PC-3 (cell line): ENCODE measurements at regions not wholly inside any gene's neighbourhood (a gene's known extent, or its start where the extent isn't known, plus 50 kb on each side); places are given as distances from the start of the nearest gene placed in this dataset.

Experiments
- ATAC-seq: fragments of 200-7000 bp; cut with Tn5 transposase; 2 replicates; pipeline ENCODE4 v1.9.1; 2020; ENCODE audit warnings: mild to moderate bottlenecking, moderate library complexity
- BruUV-seq: library from RNA; stranded (reverse); fragments of 400-500 nt; replicated peaks from 2 replicates; lab custom pipeline; 2021; lab: Mats Ljungman, UMichigan
- CTCF ChIA-PET: fragments of 300-600 bp; sonication (Branson Sonifier 250); formaldehyde crosslinking; loops from one replicate; lab custom pipeline; 2022; ENCODE audit warnings: antibody characterized with exemption; lab: Charles Lee
- POLR2A ChIA-PET: fragments of 300-600 bp; sonication (Branson Sonifier 250); formaldehyde crosslinking; loops from one replicate; lab custom pipeline; 2022; ENCODE audit warnings: antibody characterized with exemption; ENCODE audit not compliant: unreplicated experiment; lab: Charles Lee
- DNase-seq: peaks from one replicate; pipeline ENCODE4 v3.0.0-alpha.2; 2015
- H2AFZ ChIP-seq: fragments of 300-600 bp; sonication (generic); 2 replicates; pipeline ENCODE4 v1.6.0; 2016; ENCODE audit warnings: antibody characterized with exemption, low read length
- H3F3A ChIP-seq: fragments of 300-600 bp; sonication (generic); one replicate; pipeline ENCODE4 v1.6.0; 2017; ENCODE audit warnings: antibody characterized with exemption, low read length, control low read depth, mild to moderate bottlenecking; ENCODE audit not compliant: unreplicated experiment
- H3K27ac ChIP-seq: fragments of 300-600 bp; sonication (generic); 2 replicates; pipeline ENCODE4 v1.5.1; 2016; ENCODE audit warnings: mild to moderate bottlenecking, low read length
- H3K27me3 ChIP-seq: fragments of 300-600 bp; sonication (generic); 2 replicates; pipeline ENCODE4 v1.6.1; 2016; ENCODE audit warnings: low read length, mixed read lengths
- H3K36me3 ChIP-seq: fragments of 300-600 bp; sonication (generic); 2 replicates; pipeline ENCODE4 v1.6.1; 2016; ENCODE audit warnings: low read depth, mixed run types, low read length, mixed read lengths
- H3K4me1 ChIP-seq: fragments of 300-600 bp; sonication (generic); 2 replicates; pipeline ENCODE4 v1.5.1; 2016; ENCODE audit warnings: low read length; ENCODE audit not compliant: insufficient read depth
- H3K4me2 ChIP-seq: fragments of 300-600 bp; sonication (generic); 2 replicates; pipeline ENCODE4 v1.6.0; 2016; ENCODE audit warnings: low read length
- H3K4me3 ChIP-seq: fragments of 300-600 bp; sonication (generic); 2 replicates; pipeline ENCODE4 v1.5.1; 2016; ENCODE audit warnings: mild to moderate bottlenecking, low read length, mixed read lengths
- H3K79me2 ChIP-seq: fragments of 300-600 bp; sonication (generic); 2 replicates; pipeline ENCODE4 v1.6.1; 2017; ENCODE audit warnings: low read length, mixed read lengths
- H3K9ac ChIP-seq: fragments of 300-600 bp; sonication (generic); 2 replicates; pipeline ENCODE4 v1.6.0; 2016; ENCODE audit warnings: mild to moderate bottlenecking, low read length
- H3K9me2 ChIP-seq: fragments of 300-600 bp; sonication (generic); replicated peaks from 2 replicates; pipeline ENCODE4 v1.6.1; 2016; ENCODE audit warnings: mixed run types, low read length, mixed read lengths
- H3K9me3 ChIP-seq: fragments of 300-600 bp; sonication (generic); 2 replicates; pipeline ENCODE4 v1.6.1; 2016; ENCODE audit warnings: low read length, mixed read lengths
- H4K20me1 ChIP-seq: fragments of 300-600 bp; sonication (generic); 2 replicates; pipeline ENCODE4 v1.6.1; 2016; ENCODE audit warnings: low read length, mixed read lengths
- CTCF ChIP-seq: fragments of 300-600 bp; sonication (generic); conservative IDR thresholded peaks from 2 replicates; pipeline ENCODE4 v1.5.1; 2017; ENCODE audit warnings: antibody characterized with exemption, low read depth, mild to moderate bottlenecking, low read length
- EZH2 ChIP-seq: fragments of 300-600 bp; sonication (generic); IDR thresholded peaks from one replicate; pipeline ENCODE4 v1.6.1; 2017; ENCODE audit warnings: antibody characterized with exemption, mild to moderate bottlenecking, low read length; ENCODE audit not compliant: unreplicated experiment
- EZH2phosphoT487 ChIP-seq: fragments of 300-600 bp; sonication (generic); IDR thresholded peaks from 2 replicates; pipeline ENCODE4 v1.6.1; 2018; ENCODE audit warnings: mild to moderate bottlenecking, antibody characterized with exemption, low read length, borderline replicate concordance
- intact Hi-C: fragments of 100-400 bp; cut with micrococcal nuclease; formaldehyde crosslinking; loops from 2 replicates; pipeline ENCODE4 v1.9.0; 2023

GRCh38 chr18:27715751-27716150 lies 461.2 kb downstream of the CDH2 start:
- Histone ChIP-seq H3K4me3 (no peak overlapping the region), H3K4me1 (no peaks in the 10 kb centered on the region), H3K9me3 (no peaks in the 10 kb centered on the region), H3K4me2 (no peak overlapping the region), H3F3A (no peaks in the 10 kb centered on the region), H3K9ac (no peak overlapping the region), H2AFZ (no peak overlapping the region), H3K9me2 (no peaks in the 10 kb centered on the region), H3K27me3 (no peaks in the 10 kb centered on the region), H3K27ac (no peak overlapping the region), H3K79me2 (no peaks in the 10 kb centered on the region), H4K20me1 (no peaks in the 10 kb centered on the region), H3K36me3 (no peaks in the 10 kb centered on the region)
- no peak for TF ChIP-seq CTCF
- no peak for TF ChIP-seq EZH2phosphoT487
- TF ChIP-seq EZH2 = no peak
- DNase-seq (no peak), ATAC-seq (no peak)
- POLR2A ChIA-PET = no interaction called here
- intact Hi-C loops = no loop called here
- CTCF ChIA-PET = no interaction called here
- no TSS peak for BruUV-seq

DNA sequence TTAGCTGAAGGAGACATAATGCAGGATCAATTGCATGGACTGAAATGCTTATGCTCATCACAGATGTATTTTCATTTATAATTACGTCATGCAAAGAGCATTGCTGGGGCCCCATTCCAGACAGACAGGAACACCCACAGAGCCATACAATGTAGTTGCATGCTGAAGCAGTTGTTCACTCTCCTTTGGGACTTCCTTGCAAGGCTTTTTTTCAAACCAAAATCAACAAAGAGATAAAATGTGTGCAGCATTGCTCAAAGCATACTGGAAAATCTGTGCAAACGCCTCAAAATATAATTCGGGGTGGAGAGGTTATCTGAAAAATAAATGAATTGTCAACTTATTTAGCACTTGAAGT lies 463.2 kb downstream of the CDH2 start:
- no peaks in the 10 kb centered on the region for H3K4me1 ChIP-seq
- ChIA-PET POLR2A (no interaction called here), CTCF (no interaction called here)
- no peak overlapping the region for H3K4me3 ChIP-seq
- H3K9ac ChIP-seq = no peak overlapping the region
- no peak for DNase-seq
- ATAC-seq = no peak
- no peak overlapping the region for H3K4me2 ChIP-seq
- no peaks in the 10 kb centered on the region for H3K9me3 ChIP-seq
- intact Hi-C loops = no loop called here
- BruUV-seq = no TSS peak
- H3K27ac ChIP-seq = no peak overlapping the region
- H2AFZ ChIP-seq = no peak overlapping the region
- no peaks in the 10 kb centered on the region for H3K36me3 ChIP-seq
- no peaks in the 10 kb centered on the region for H3K79me2 ChIP-seq
- no peaks in the 10 kb centered on the region for H3K9me2 ChIP-seq
- no peaks in the 10 kb centered on the region for H4K20me1 ChIP-seq
- no peaks in the 10 kb centered on the region for H3K27me3 ChIP-seq
- TF ChIP-seq EZH2 (no peak), EZH2phosphoT487 (no peak), CTCF (no peak)
- H3F3A ChIP-seq = no peaks in the 10 kb centered on the region

DNA sequence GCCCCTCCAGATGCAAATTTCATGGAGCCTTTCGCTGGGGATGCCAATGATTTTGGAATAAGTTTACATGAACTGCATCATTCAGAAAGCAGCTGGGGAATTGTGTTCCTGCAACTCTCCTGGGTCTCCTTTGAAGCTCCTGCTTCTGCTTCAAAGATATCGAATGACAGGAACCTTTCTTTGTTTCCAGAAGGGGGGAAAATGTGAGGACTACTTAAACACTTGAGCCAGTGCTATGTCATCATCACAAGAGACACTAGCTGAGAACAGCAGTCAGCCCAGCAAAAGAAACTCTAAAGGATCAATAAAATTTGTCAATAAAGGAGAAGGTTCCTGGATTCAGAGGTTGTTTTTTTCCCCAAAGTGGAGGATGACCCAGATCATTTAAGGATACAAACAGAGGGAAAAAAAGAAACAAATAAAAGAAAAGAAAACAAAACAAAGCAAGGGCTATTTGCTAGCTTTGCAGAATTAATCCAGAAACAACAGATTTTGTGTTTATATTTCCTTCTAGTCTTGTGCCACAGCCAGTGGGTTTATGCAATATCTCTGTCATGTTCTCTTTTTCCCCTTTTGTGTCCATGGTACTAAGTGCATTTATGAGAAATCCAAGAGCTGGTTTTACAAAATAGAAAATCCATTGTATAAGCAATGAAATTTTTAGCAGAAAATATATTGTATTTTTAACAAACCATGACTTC lies 463.7 kb downstream of the CDH2 start:
- ATAC-seq = no peak

More for the DNA sequence above, 463.7 kb downstream of the CDH2 start:
- intact Hi-C loops = no loop called here
- Histone ChIP-seq H2AFZ (no peak overlapping the region), H3K79me2 (no peaks in the 10 kb centered on the region), H3K4me3 (no peak overlapping the region), H3K4me1 (no peaks in the 10 kb centered on the region), H3K27me3 (no peaks in the 10 kb centered on the region), H3F3A (no peaks in the 10 kb centered on the region), H3K9me3 (no peaks in the 10 kb centered on the region), H3K36me3 (no peaks in the 10 kb centered on the region), H3K9ac (no peak overlapping the region), H3K9me2 (no peaks in the 10 kb centered on the region), H4K20me1 (no peaks in the 10 kb centered on the region), H3K4me2 (no peak overlapping the region), H3K27ac (no peak overlapping the region)
- no peak for DNase-seq
- ChIA-PET CTCF (no interaction called here), POLR2A (no interaction called here)
- no TSS peak for BruUV-seq
- TF ChIP-seq EZH2 (no peak), EZH2phosphoT487 (no peak), CTCF (no peak)
